IMR-90 (cell line): ENCODE measurements at regions not wholly inside any gene's neighbourhood (a gene's known extent, or its start where the extent isn't known, plus 50 kb on each side); places are given as distances from the start of the nearest gene placed in this dataset.

ENCODE experiments used
- ATAC-seq: fragments of 200-7000 bp; cut with Tn5 transposase; 2 replicates; pipeline ENCODE4 v1.9.1; 2020; ENCODE audit warnings: low read depth, mild to moderate bottlenecking, moderate library complexity
- BruUV-seq: library from RNA; stranded (reverse); fragments of 400-500 nt; replicated peaks from 2 replicates; lab custom pipeline; 2021; lab: Mats Ljungman, UMichigan
- CTCF ChIA-PET: fragments of 300-600 bp; formaldehyde crosslinking; extraction: SDS; loops from one replicate; lab custom pipeline; 2021; ENCODE audit warnings: antibody characterized with exemption; lab: Yijun Ruan, JAX
- POLR2A ChIA-PET: fragments of 300-600 bp; sonication (Branson Sonifier 250); formaldehyde crosslinking; loops from one replicate; lab custom pipeline; 2022; ENCODE audit warnings: antibody characterized with exemption; ENCODE audit not compliant: unreplicated experiment; lab: Charles Lee
- DNase-seq: peaks from one replicate; pipeline ENCODE4 v3.0.0; 2013
- H2AFZ ChIP-seq: replicated peaks from 2 replicates; pipeline ENCODE3; 2013; ENCODE audit warnings: low read length, mild to moderate bottlenecking; ENCODE audit not compliant: poor library complexity
- H2AK5ac ChIP-seq: 2 replicates; pipeline ENCODE4 v1.6.1; 2013; ENCODE audit warnings: low read depth, low read length, inconsistent platforms
- H2AK9ac ChIP-seq: replicated peaks from 2 replicates; pipeline ENCODE3; 2013; ENCODE audit warnings: mild to moderate bottlenecking, low read depth, low read length, moderate library complexity; ENCODE audit not compliant: poor library complexity
- H2BK120ac ChIP-seq: 2 replicates; pipeline ENCODE4 v1.6.1; 2013; ENCODE audit warnings: low read depth, low read length, inconsistent platforms
- H2BK15ac ChIP-seq: 3 replicates; pipeline ENCODE4 v1.6.1; 2013; ENCODE audit warnings: low read depth, low read length, inconsistent platforms
- H2BK20ac ChIP-seq: 2 replicates; pipeline ENCODE4 v1.6.1; 2013; ENCODE audit warnings: low read depth, mild to moderate bottlenecking, inconsistent platforms, low read length, moderate library complexity
- H2BK5ac ChIP-seq: 2 replicates; pipeline ENCODE4 v1.6.1; 2013; ENCODE audit warnings: mild to moderate bottlenecking, low read depth, low read length, inconsistent platforms; ENCODE audit not compliant: poor library complexity, severe bottlenecking
- H3K14ac ChIP-seq: replicated peaks from 2 replicates; pipeline ENCODE4 v1.6.1; 2013; ENCODE audit warnings: low read depth, low read length, inconsistent platforms
- H3K18ac ChIP-seq: 2 replicates; pipeline ENCODE4 v1.6.1; 2013; ENCODE audit warnings: low read depth, low read length, control low read depth
- H3K23ac ChIP-seq: 2 replicates; pipeline ENCODE4 v1.6.1; 2013; ENCODE audit warnings: low read depth, low read length, inconsistent platforms
- H3K27ac ChIP-seq: 2 replicates; pipeline ENCODE4 v1.5.1; 2013; ENCODE audit warnings: mild to moderate bottlenecking, control low read depth, low read length; ENCODE audit not compliant: insufficient read depth
- H3K27me3 ChIP-seq: 2 replicates; pipeline ENCODE4 v1.6.1; 2013; ENCODE audit warnings: low read length; ENCODE audit not compliant: control insufficient read depth, insufficient read depth
- H3K36me3 ChIP-seq: 2 replicates; pipeline ENCODE4 v1.6.1; 2013; ENCODE audit warnings: low read length, mixed read lengths; ENCODE audit not compliant: control insufficient read depth, insufficient read depth
- H3K4ac ChIP-seq: 2 replicates; pipeline ENCODE4 v1.6.1; 2013; ENCODE audit warnings: low read depth, low read length, inconsistent platforms
- H3K4me1 ChIP-seq: 2 replicates; pipeline ENCODE4 v1.6.1; 2013; ENCODE audit warnings: low read length, mixed read lengths; ENCODE audit not compliant: control insufficient read depth, insufficient read depth
- H3K4me2 ChIP-seq: 2 replicates; pipeline ENCODE4 v1.6.1; 2013; ENCODE audit warnings: low read depth, mild to moderate bottlenecking, control low read depth, low read length, moderate library complexity
- H3K4me3 ChIP-seq: 2 replicates; pipeline ENCODE4 v1.5.1; 2013; ENCODE audit warnings: low read depth, mild to moderate bottlenecking, control low read depth, low read length, moderate library complexity; ENCODE audit not compliant: insufficient read depth
- H3K56ac ChIP-seq: 2 replicates; pipeline ENCODE4 v1.6.1; 2013; ENCODE audit warnings: low read length, inconsistent platforms; ENCODE audit not compliant: insufficient read depth; ENCODE audit errors: extremely low read depth
- H3K79me1 ChIP-seq, 2 experiments: 2 replicates each; pipeline ENCODE4 v1.6.1; 2013; ENCODE audit warnings: low read length in 2 of 2, inconsistent platforms in 1 of 2, low read depth in 1 of 2
- H3K9ac ChIP-seq: 2 replicates; pipeline ENCODE4 v1.6.1; 2013; ENCODE audit warnings: low read depth, low read length, control low read depth
- H3K9me1 ChIP-seq: 2 replicates; pipeline ENCODE4 v1.6.1; 2013; ENCODE audit warnings: low read length, inconsistent platforms; ENCODE audit not compliant: insufficient read depth
- H3K9me3 ChIP-seq: 2 replicates; pipeline ENCODE4 v1.6.1; 2013; ENCODE audit warnings: low read length; ENCODE audit not compliant: control insufficient read depth, insufficient read depth
- H4K20me1 ChIP-seq: 2 replicates; pipeline ENCODE4 v1.6.1; 2013; ENCODE audit warnings: low read length, inconsistent platforms; ENCODE audit not compliant: insufficient read depth
- H4K5ac ChIP-seq: 2 replicates; pipeline ENCODE4 v1.6.1; 2013; ENCODE audit warnings: mild to moderate bottlenecking, low read depth, low read length, control low read depth
- H4K8ac ChIP-seq, 2 experiments: 2 replicates each; pipeline ENCODE4 v1.6.1; 2013; ENCODE audit warnings: low read depth in 2 of 2, low read length in 2 of 2, control low read depth in 1 of 2, inconsistent platforms in 1 of 2
- H4K91ac ChIP-seq: 2 replicates; pipeline ENCODE4 v1.6.1; 2013; ENCODE audit warnings: low read depth, low read length, inconsistent platforms; ENCODE audit not compliant: insufficient read depth
- BHLHE40 ChIP-seq: fragments of 150-350 bp; IDR thresholded peaks from 2 replicates; pipeline ENCODE4 v1.6.1; 2016; ENCODE audit warnings: mild to moderate bottlenecking, low read depth, low read length
- CEBPB ChIP-seq: IDR thresholded peaks from 2 replicates; pipeline ENCODE4 v1.6.1; 2012; ENCODE audit warnings: low read depth, low read length, improper control_type of control experiment
- CHD1 ChIP-seq: IDR thresholded peaks from 2 replicates; pipeline ENCODE4 v1.6.1; 2012; ENCODE audit warnings: low read depth, low read length, improper control_type of control experiment
- FOS ChIP-seq: fragments of 150-350 bp; IDR thresholded peaks from 2 replicates; pipeline ENCODE4 v1.6.1; 2016; ENCODE audit warnings: low read depth, low read length
- MAFK ChIP-seq: IDR thresholded peaks from 2 replicates; pipeline ENCODE4 v1.6.1; 2012; ENCODE audit warnings: low read depth, low read length, improper control_type of control experiment
- MXI1 ChIP-seq: IDR thresholded peaks from 2 replicates; pipeline ENCODE4 v1.6.1; 2012; ENCODE audit warnings: low read depth, mild to moderate bottlenecking, low read length, moderate library complexity, borderline replicate concordance
- RCOR1 ChIP-seq: IDR thresholded peaks from 2 replicates; pipeline ENCODE4 v1.6.1; 2012; ENCODE audit warnings: mild to moderate bottlenecking, low read length, improper control_type of control experiment; ENCODE audit not compliant: insufficient replicate concordance
- RFX5 ChIP-seq: IDR thresholded peaks from 2 replicates; pipeline ENCODE4 v1.8.0; 2012; ENCODE audit warnings: low read depth, mild to moderate bottlenecking, low read length, moderate library complexity
- WGBS, 2 experiments: methylation state at CpG; one replicate each; pipeline versions ENCODE4 v1.1.5 to v1.1.7; 2013; ENCODE audit warnings: missing lambda C conversion rate in 2 of 2; ENCODE audit not compliant: insufficient read length in 1 of 2; ENCODE audit errors: extremely low coverage in 2 of 2; 5-methylcytosine and 5-hydroxymethylcytosine counted together
- dilution Hi-C: fragments of 300-500 bp; cut with HindIII; formaldehyde crosslinking; loops from one replicate; pipeline ENCODE4 v1.14.3; 2018; ENCODE audit warnings: low sequenced_read_pairs; ENCODE audit not compliant: unreplicated experiment
- in situ Hi-C: fragments of 300-500 bp; cut with MboI; formaldehyde crosslinking; loops from 3 replicates; pipeline ENCODE4 v1.14.3; 2019; ENCODE audit warnings: low sequenced_read_pairs, inconsistent platforms, mixed read lengths
- intact Hi-C: fragments of 100-400 bp; cut with micrococcal nuclease; formaldehyde crosslinking; loops from 2 replicates; pipeline ENCODE4 v1.10.0; 2022
- TF ChIP-seq, protein P1 (sequence below): fragments of 150-350 bp; IDR thresholded peaks from 2 replicates; pipeline ENCODE4 v1.6.1; 2017; ENCODE audit warnings: mild to moderate bottlenecking, antibody characterized with exemption, low read length, low read depth

DNA sequence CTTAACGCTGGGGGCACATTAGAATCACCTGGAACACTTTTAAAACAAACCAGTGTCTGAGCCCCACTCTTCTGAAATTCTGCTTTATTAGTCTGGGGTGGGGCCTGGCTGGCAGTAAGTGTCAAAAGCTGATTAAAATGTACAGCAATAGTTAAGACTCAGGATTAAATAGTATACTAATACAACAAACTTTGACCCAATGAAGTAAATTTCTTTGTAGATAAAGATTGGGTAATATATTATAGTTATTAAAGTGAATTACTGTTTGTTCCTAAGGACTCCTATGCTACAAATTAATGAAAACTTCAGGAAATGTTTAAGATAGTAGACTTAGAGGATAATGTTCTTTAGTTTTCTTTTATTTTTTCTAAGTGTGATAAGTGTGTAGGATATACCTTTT is 160.9 kb downstream of the FAM124B start:
- POLR2A ChIA-PET = no interaction called here
- in situ Hi-C loops = no loop called here
- no TSS peak for BruUV-seq

More for the DNA sequence above, 160.9 kb downstream of the FAM124B start:
- H4K8ac ChIP-seq = no peak overlapping the region
- no peak overlapping the region for H4K5ac ChIP-seq
- TF ChIP-seq MAFK (no peak), FOS (no peak), RFX5 (no peak), RCOR1 (no peak), MXI1 (no peak), CEBPB (no peak), BHLHE40 (no peak), CHD1 (no peak)
- TF ChIP-seq, protein P1, sequence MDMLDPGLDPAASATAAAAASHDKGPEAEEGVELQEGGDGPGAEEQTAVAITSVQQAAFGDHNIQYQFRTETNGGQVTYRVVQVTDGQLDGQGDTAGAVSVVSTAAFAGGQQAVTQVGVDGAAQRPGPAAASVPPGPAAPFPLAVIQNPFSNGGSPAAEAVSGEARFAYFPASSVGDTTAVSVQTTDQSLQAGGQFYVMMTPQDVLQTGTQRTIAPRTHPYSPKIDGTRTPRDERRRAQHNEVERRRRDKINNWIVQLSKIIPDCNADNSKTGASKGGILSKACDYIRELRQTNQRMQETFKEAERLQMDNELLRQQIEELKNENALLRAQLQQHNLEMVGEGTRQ = no peak
- H2BK120ac ChIP-seq = no peak overlapping the region
- H2BK15ac ChIP-seq = no peak overlapping the region
- no peak overlapping the region for H2BK20ac ChIP-seq
- no peak overlapping the region for H3K56ac ChIP-seq
- no peak overlapping the region for H2BK5ac ChIP-seq
- intact Hi-C loops (no loop called here), dilution Hi-C loops (no loop called here)
- H2AFZ ChIP-seq = no peak overlapping the region
- DNase-seq (no peak), ATAC-seq (no peak)
- H3K9me1 ChIP-seq = no peaks in the 10 kb centered on the region
- no peaks in the 10 kb centered on the region for H3K36me3 ChIP-seq
- peaks cover 3% of the 10 kb centered on the region; the same call in 1 of the 2 replicates for H3K27me3 ChIP-seq
- no peaks in the 10 kb centered on the region for H3K4me1 ChIP-seq
- H3K23ac ChIP-seq = no peak overlapping the region
- no peaks in the 10 kb centered on the region for H3K79me1 ChIP-seq
- no peaks in the 10 kb centered on the region for H4K20me1 ChIP-seq
- no peak overlapping the region for H3K18ac ChIP-seq
- no peak overlapping the region for H3K4me2 ChIP-seq
- no peak overlapping the region for H3K4me3 ChIP-seq
- no peak overlapping the region for H2AK9ac ChIP-seq
- H3K9me3 ChIP-seq = no peaks in the 10 kb centered on the region
- WGBS, 2 experiments = no CpG with 5 or more reads among the region's 1 CpG
- CTCF ChIA-PET = interaction anchor here (0.7 kb wide), 1 partner anchor 177 kb away, joined by 3 read pairs; no protein-coding TSS in a partner anchor
- no peak overlapping the region for H3K27ac ChIP-seq
- no peak overlapping the region for H3K4ac ChIP-seq
- H3K14ac ChIP-seq = no peak overlapping the region
- no peak overlapping the region for H3K9ac ChIP-seq
- H2AK5ac ChIP-seq = no peak overlapping the region
- no peak overlapping the region for H4K91ac ChIP-seq
